ENCODE measurements at regions not wholly inside any gene's neighbourhood (a gene's known extent, or its start where the extent isn't known, plus 50 kb on each side); places are given as distances from the start of the nearest gene placed in this dataset.

DNA sequence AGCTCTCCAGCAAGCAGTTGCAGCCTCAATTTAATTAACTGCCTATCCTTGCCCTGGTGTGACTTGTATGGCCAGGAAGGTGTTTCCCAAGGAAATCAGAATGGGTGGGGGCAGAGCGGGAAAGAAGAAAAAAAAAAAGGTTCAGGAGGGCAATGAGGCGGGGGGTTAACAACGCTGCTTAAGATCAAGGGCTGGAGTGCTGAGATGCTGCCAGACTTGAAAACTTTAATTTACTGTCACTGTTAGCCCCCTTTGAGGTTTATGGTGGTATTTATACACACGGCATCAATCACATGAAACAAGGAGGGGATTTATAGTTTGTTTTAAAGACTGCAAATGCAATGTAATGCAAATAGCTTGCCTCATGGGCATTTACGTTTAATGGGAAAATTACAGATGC, 319.4 kb upstream of the NR2F2 start:
- DNase-seq: no peak

DNA sequence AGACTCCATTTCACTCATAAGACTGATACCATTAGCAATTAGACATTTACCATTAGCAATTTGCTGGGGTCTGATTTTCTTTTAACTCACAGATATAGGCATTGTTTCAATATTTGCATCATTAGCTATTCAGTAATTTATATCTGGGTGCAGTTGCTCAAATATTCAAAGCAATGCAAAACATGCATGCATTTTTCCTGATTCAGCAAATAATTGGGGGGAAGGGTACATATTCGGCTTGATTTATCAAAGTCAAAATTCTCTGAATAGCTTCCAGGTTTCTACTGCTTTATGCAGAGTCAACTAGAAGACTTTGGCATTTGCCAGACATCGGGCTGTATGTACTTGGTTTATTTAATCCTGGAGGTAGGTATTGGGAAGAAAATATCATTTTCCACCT, 315.6 kb upstream of the NR2F2 start:
- no peak for DNase-seq

DNA sequence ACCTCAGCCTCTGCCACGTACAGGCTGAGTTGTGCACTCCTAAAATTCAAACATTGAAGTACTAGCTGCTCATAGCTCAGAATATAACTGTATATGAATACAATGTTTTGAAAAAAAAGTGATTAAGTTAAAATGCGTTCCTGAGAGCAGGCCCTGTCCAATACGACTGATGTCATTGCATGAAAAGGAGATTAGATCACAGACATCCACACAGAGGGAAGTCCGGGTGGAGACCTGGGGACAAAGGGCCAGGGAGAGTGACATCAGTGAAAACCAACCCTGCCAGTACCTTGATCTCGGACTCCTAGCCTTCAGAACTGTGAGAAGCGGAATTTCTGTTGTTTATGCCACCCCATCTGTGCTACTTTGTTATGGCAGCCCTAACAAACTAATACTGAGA, 311.4 kb upstream of the NR2F2 start:
- no peak for DNase-seq

DNA sequence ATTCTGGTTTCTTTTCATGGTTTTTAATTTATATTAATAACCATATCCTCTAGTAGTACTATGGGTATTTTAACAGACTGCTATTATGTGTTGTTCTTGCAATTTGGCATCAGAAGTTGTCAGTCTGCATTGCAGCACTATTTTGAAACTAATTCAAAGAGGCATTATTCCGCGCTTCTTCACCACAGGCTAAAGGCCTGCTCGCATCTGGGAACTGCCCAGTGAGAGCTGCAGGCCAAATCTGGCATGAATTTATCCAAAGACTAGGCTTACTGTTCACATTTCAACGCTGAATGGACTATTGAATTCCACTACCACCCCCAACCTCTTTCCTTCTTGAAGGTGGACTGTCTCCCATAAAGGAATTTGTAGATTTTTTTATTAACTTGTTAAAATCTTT, 310.4 kb upstream of the NR2F2 start:
- no peak for DNase-seq

DNA sequence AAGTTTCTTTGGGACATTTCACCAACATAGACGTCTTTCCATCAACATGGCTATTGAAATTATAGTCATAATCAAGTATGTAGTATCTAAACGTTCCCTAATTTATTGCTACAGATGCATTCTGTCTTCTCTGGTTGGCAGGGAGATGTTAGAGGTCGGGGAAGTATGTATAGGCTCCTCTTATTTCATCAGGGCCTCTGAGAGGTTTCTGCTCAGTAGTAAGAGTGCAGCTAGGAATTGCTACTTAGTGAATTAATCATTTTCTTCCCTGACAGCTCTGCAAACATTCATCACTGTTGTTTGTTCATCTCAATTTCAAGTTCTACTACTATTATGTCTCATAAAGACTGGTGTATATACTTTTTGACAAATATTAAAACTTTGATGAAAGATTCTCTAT, 309.7 kb upstream of the NR2F2 start:
- no peak for DNase-seq

DNA sequence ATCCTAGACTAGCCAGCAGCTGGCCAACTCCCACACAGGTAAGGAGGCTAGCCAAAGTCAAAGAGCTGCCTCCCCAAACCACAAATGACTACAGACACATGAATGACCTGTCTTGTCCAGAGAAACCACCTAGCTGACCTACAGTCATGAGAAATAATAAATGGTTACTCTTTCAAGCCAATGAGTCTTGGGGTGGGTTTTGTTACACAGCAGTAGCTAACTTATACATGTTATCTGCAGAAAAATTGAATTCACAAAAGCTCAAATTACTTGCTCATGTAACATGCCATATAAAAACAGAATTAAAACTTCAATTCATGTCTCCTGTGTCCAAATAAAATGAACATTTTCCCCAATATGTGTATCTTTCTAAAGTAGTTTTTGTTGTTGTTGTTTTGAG, 307.4 kb upstream of the NR2F2 start:
- DNase-seq: no peak

DNA sequence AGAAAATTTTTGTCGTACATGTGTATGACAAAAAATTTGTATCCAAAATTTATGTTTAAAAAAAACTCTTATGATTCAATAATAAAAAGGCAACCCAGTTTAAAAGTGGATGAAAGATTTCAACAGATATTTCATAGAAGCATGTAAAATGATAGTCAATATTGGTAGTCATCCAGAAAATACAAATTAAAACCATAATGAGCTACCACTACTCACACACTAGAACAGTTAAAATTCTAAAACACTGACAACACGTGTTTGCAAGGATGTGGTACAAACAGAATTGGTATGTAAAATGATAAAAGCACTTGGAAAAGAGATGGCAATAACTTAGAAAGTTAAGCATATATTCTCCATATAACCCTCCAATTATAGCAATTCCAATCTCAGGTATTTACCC, 303.0 kb upstream of the NR2F2 start:
- no peak for DNase-seq

DNA sequence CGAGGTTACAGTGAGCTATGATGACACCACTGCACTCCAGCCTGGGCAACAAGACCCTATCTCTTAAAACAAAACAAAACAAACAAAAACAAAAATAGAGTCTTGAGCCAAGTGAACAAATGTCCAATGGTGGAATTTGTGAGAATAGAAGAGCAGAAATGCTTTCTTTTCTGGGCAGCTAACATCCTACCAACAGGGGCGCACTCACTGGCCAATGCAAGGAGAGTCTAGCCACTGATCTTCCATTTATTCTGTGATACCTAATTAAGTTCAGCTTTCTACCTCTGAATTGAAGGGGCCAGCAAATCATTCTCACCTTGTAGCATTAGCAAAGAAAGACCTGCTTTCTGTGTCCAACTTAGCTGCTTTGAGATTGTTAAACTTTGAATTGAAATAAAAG, 301.9 kb upstream of the NR2F2 start:
- no peak for DNase-seq

DNA sequence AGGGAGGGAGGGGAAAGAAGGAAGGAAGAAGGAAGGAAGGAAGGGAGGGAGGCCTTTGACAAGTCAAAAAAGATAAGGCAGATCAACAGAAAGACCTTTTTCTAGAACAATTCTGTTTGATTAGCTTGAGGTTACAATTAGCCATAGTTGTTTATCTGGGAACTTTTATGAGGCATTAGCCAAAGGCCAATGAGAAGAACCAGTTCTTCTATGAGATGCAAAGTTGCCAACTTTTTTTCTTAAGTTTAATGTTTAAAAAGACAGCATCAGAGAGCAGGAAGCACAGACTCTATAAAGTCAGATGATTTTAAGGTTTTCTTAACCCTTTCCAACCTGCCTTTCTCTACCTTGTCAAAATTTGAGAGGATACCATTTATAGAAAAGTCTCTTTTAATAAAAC, 301.3 kb upstream of the NR2F2 start:
- DNase-seq: no peak

DNA sequence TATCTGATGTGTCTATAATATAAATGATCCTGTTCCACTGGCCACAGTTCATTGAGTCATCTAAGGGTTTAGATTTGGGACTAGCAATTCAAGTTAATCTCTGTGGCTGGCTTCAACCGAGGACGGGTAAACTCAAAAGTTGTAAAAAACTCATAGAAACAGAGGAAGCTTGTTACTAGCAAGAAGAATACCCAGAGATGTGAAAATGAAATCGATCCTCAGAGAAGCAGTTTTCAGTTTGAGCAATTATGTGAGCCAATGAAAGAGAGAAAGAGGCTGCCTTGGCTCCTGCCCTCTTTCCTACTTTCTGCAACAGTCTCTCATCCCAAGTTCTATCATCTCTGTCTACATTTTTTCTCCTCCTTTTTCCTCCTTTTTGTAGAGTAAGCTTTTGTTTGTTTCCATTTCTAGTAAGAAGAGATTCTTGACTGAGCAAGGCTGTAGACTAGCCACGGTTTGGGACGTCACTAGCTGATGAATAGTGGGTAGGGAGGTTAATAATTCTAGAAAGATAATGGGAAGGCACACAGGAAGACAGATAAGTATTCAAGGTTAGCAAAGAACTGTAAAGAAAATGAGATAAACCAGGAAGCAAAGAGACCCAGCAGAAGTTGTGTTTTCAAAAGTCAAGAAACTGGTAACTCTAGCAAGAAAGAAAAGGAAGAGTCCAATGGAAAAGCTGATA, 298.9 kb upstream of the NR2F2 start:
- no peak for DNase-seq

DNA sequence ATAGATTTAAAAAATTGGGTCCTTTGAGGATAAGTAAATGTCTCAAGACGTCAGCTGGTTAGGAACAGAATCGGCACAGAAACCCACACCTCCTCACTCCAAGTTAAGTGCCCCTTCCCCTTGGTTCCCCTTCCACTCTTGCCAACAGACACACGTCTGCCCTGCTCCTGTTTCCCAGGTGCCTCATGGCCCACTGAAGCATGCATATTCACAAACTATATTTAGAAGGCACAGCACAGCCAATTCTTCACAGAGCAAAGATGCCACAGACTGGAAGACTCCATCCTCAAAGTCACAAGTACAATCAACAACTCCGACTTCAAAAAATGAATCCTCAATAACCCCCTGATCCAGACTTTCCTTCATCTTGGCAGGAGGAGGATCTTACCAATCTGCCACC, 295.4 kb upstream of the NR2F2 start:
- no peak for DNase-seq

DNA sequence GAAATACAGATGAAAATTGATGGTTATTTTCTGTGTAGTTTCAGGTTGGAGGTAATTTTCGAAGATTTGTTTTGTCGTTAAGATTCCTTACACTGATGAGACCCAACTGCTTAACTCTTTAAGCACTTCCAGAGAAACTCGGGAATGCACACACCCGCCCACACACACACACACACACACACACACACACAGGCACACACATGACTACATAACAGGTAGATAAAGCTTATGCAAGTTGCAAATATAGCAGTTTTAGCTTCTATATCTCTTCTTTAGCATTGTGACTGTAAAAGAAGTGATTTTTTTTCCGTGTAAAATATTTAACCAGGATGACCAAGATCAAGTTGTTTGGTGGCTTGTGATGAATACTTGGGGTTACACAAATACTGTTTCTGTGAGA, 294.9 kb upstream of the NR2F2 start:
- DNase-seq: no peak

DNA sequence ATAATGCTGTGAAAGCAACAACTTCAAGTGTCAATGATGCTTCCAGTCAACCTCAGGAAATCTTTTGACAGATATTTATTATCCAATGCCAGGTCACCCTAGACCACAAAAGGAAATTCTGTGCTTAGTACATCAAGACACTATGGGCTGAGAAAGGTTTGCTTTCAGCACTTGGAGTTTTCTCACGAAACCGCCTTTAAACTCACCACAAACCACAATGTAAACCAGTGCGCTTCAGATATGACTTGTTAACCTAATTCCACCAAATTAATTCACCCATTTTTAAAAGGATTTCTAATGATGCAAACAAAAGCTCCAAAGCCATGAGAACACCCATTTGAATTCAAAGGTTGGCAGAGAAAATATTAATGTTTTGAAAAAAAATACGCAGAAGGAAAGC, 292.9 kb upstream of the NR2F2 start:
- no peak for DNase-seq

DNA sequence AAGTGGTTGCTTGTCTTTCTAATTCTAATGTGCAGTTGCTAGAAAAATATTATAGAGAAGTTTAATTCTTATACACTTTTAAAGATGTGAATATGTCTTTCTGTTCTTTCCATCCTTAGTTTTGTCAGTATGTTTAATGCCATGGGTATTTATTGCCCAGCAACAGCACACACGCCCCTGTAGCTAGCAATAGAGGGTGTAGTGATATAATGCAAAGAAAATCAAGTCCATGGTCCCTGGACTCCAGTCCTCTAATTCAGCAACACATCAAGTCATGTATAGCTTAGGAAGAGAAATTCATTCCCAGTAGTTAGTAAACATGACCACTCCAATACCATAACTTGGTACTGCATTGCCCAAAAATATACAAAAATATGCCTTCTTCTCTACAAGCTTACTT, 292.4 kb upstream of the NR2F2 start:
- no peak for DNase-seq

DNA sequence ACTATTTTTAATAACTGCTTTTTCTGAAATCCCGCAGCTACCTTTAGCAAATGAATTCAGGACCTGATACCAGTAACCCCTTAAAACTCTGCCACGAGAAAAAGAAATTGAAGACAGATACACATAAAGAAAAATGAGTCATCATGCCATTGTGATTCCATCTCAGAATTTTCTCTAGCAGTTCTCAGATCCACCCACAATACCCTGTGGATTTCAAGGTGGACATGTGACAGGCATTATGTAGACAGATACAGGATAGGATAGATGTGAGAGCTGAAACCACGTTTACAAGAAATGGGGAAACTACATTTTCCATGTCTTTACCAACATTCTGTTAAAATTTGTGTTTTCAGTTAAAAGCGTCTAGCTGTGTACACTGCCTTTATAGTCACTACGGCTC, 291.9 kb upstream of the NR2F2 start:
- DNase-seq: no peak

DNA sequence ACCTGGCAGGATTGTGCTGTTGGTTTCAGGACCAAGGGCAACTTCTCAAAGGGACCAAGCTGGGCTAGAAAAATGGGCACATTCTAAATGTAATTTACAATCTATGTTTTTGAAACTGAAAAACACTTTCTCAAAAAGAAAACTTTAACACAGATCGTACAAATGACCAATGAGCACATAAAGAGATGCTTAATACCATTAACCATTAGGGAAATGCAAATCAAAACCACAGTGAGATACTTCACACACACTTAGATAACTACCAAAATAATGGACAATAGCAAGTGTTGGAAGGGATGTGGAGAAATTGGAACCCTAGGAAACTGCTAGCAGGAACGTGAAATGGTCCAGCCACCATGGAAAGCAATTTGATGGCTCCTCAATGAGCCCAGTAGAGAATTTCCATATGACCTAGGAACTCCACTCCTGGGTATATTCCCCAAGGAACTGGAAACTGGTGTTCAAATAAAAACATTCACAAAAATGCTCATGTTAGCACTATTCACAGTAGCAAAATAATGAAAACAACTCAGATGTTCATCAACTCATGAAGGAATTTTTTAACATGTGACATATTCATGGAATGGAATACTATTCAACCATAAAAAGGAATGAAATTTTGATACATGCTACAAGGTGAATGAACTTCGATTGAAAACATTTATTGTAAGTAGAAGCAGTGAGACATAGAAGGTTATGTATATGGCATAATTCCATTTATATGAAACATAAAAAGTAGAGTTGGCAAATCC, 288.3 kb upstream of the NR2F2 start:
- DNase-seq: no peak

DNA sequence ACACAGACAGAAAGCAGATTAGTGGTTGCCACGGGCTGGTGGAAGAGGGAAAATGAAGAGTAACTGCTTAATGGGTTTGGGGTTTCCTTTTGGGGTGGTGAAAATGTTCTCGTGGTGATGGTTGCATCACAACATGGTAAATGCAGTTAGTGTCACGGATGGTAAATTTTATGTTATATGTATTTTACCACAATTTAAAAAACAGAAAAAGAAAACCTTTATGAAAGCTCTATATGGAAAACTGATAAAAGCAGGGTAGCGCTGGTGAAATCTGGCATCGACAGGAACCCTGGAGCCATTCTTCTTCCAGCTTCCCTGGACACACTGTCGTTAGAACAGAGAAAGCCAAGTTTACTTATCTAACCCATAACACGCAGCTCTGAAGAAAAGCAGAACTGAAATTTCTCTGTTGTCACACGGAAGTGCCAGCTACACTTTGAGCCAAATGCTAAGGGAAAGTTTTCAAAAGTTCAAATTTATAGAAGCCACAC, 287.7 kb upstream of the NR2F2 start:
- DNase-seq: no peak

DNA sequence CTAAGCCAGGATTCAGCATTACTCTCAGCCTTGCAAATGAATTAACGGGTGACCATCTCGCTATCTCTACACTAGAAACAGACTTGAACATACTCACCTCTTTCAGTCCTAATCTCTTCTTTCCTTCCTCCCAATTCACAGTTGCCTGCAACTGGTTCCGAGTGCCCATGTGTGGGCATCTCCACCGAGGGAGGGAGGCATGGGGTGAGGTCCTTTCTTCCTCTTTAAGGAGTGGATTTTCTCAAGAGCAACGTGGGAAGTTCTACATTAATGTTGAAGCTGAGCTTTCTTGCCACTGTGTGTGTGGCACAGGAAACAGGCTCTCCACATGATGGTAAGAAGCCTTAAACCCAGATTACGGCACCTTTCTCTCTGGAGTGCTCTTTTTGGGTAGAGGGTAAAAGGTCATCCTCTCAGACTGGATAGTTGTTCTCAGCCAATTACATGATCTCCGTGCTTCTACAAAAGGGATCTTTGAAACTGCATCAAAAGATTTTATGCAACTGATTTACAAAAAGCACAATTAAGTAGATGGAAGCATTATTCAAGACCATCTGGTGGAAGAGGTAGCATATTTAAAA, 286.8 kb upstream of the NR2F2 start:
- no peak for DNase-seq

DNA sequence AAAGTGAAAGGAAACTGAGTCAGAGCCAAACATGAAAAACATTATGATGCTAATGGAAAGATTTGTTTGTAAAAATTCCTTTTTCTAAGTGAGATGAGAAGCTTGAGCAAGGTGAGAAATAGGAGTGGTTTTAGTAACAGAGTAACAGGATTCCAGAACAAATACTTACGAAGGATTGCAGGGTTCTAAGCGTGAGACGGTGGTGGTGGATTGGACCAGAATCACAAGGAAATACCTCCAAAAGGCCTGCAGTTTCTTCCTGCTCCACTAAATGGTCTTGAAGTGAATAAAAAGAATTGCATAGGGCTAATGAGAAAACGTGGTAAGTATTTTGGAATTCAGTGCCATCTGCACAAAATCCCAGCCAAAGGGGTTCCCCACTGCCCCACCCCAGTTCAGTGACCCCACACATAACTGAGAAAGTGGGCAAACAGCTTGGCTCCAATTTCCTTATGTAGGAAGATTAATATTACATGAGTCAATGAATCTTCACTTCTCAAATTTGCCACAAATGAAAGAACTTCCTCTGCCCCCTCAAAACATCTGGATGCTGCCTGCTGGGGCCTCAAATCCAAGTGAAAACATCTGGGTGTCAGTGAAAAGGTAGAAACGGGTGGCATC, 283.8 kb upstream of the NR2F2 start:
- DNase-seq: no peak

DNA sequence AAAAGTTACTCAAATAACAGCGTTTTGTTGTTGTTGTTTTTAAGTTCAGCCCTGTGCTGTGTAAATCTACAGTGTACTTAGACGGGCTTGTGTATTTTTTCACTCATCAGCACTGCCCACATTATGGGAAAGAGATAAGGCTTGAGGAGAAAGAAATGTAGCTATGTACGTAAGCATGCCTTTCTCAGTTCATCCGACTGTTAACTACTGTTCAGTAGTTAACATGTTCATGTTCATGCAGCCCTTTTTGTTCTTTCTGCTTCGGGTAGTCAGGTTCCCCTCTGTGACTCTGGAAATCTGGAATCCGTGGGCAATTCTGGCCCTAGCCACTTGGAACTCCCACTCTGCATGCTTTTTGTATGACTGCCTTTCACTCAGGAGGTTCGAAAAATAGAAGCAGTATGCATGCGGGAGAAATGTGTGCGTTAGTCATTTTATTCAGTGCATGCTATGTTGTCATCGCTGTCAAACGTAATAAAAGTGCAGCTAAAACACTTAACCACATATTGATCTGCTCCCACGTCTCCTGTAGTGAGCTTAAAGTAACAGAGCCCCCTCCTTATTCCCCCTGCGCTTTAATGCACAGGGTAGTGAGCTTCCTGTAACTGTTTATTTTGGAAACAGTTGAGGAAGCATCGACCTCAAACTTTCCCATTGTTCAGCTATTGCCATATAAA, 283.1 kb upstream of the NR2F2 start:
- no peak for DNase-seq

DNA sequence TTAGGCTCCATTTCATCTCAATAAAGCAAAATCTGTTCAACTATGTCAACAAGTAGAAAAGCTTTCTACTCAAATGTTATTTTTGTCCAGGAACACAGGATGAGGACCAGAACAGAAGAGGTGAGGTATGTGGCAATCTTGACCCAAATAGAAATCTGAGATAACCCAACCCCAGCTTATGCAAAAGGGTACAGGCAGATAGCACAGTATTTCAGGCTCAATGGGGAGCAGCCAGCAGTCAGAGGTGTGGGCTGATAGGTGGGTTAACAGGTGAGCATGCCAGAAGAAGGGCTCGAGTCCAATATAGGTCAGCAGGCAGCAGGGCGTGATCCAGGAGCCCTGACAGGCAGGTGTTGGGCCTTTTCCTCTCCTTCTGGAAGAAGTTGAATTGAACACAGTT, 281.2 kb upstream of the NR2F2 start:
- no peak for DNase-seq

DNA sequence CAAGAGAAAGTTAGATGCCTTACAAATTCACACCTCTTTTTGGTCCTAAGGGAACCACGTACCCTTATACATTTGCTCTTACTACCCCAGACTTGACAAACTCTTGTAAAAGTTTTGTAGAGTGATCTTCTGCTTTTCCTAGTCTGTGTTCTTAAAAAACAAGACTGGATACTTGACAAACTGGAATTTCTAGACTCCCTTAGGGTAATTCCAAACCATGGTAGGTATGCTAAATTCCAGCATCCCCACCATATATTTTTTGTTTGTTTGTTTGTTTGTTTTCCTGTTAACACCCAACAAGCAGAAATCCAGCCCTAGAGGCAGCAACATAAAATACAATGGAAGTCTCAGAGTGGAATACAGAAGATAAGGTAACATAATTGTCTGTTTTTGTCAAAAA, 280.7 kb upstream of the NR2F2 start:
- DNase-seq: no peak

DNA sequence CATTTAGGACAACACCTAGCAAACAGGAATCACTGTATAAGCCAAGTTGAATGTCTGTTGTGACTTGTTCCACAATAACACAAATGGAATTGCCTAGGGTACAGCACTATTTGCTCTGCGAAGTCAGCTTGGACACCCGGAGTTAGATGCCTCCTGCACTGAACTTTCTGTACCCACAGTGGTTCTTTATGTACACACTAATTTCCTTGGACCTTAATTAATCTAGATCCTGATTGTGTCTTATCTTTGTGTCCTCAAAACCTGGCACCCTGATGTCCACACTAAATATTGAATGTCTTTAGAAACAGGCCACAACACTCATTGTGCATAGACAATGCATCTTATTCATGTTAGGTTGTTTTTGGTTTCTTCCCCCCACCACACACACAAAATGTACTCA, 278.9 kb upstream of the NR2F2 start:
- no peak for DNase-seq

Data from stimulated activated CD4-positive, alpha-beta T cell treated with anti-CD3 and anti-CD28 coated beads, Interleukin-4, amount 100 ng/mL, for 4 hours (primary cell).